HUES48 (cell line): ENCODE measurements at regions not wholly inside any gene's neighbourhood (a gene's known extent, or its start where the extent isn't known, plus 50 kb on each side); places are given as distances from the start of the nearest gene placed in this dataset.
"Not testable (repeated sequence)": the region's sequence is repeated elsewhere in the genome, so short reads cannot be mapped to it uniquely, and the experiment has no call there.

Experiments used
- H3K27ac ChIP-seq: one replicate; pipeline ENCODE4 v1.7.0; 2013; ENCODE audit warnings: low read depth, low read length, inconsistent platforms
- H3K27me3 ChIP-seq: 2 replicates; pipeline ENCODE4 v1.6.1; 2013; ENCODE audit warnings: mild to moderate bottlenecking, low read length; ENCODE audit not compliant: control insufficient read depth, insufficient read depth
- H3K36me3 ChIP-seq: 2 replicates; pipeline ENCODE4 v1.6.1; 2013; ENCODE audit warnings: low read length; ENCODE audit not compliant: control insufficient read depth, insufficient read depth
- H3K4me1 ChIP-seq: 2 replicates; pipeline ENCODE4 v1.6.1; 2013; ENCODE audit warnings: mild to moderate bottlenecking, low read length; ENCODE audit not compliant: control insufficient read depth, insufficient read depth
- H3K4me3 ChIP-seq: 2 replicates; pipeline ENCODE4 v1.5.1; 2013; ENCODE audit warnings: mild to moderate bottlenecking, low read depth, low read length
- H3K9ac ChIP-seq: 2 replicates; pipeline ENCODE4 v1.6.1; 2013; ENCODE audit warnings: mild to moderate bottlenecking, low read depth, low read length, moderate library complexity
- H3K9me3 ChIP-seq: 2 replicates; pipeline ENCODE4 v1.6.1; 2013; ENCODE audit warnings: low read length; ENCODE audit not compliant: control insufficient read depth, insufficient read depth

DNA sequence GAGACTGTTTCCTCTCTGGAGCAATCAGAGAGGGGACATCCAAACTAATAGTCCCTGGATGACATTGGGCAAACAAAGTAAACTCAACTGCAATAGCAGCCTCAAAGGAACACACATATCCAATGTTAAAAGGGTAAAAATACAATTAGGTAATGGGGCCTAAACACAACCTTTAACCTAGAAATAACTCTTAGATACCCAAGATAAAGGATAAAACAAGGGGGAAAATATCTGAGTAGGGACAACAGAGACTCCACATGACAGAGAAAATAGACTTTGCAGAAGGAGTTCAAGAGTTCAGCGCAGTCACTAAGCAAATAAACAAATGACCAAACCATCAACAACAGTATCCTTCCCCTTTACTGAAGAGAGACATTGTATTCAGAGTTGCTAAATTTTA is 149.3 kb downstream of the FBXO4 start:
- Histone ChIP-seq H3K36me3 (no peaks in the 10 kb centered on the region), H3K4me1 (no peaks in the 10 kb centered on the region), H3K9ac (no peak overlapping the region), H3K27me3 (no peaks in the 10 kb centered on the region), H3K27ac (no peak overlapping the region), H3K9me3 (peaks cover 3% of the 10 kb centered on the region; the same call in 1 of the 2 replicates), H3K4me3 (no peak overlapping the region)

DNA sequence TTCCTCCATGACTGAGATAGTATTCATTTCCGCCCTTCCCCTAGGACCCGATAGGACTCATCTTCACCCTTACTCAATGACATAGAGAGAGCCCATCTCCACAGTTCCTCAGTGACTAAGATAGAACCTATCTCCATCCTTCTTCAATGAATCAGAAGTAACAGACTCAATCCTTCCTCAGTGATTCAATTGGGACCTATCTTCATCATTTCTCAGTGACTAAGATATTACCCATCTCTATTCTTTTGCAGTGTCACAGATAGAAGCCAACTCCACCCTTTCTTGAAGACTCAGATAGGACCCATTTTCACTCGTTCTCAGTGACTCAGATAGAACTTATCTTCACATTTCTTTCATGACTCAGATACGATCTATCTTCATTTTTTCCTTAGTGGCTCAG is 164.6 kb downstream of the FBXO4 start:
- Histone ChIP-seq H3K27ac (no peak overlapping the region), H3K4me1 (no peaks in the 10 kb centered on the region), H3K9ac (no peak overlapping the region), H3K4me3 (no peak overlapping the region), H3K9me3 (0 out of 2 replicates have a peak, but pooled peaks cover 3% of the 10 kb centered on the region), H3K27me3 (no peaks in the 10 kb centered on the region), H3K36me3 (no peaks in the 10 kb centered on the region)

DNA sequence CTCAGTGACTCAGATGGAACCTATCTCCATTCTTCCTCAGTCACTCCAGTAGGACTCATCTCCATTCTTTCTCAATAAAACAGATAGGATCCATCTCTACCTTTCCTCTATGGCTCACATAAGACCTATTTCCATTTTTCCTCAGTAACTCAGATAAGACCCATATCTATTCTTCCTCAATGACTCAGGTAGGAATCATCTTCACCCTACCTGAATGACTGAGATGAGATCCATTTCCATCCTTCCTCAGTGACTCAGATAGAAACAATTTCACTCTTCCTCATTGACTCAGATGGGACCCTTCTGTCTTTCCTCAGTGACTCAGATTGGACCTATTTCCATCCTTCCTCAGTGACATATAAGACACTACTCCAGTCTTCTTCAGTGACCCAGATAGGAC is 165.1 kb downstream of the FBXO4 start:
- H3K36me3 ChIP-seq: no peaks in the 10 kb centered on the region
- no peak overlapping the region for H3K9ac ChIP-seq
- H3K4me3 ChIP-seq: no peak overlapping the region
- 0 out of 2 replicates have a peak, but pooled peaks cover 3% of the 10 kb centered on the region for H3K9me3 ChIP-seq
- no peaks in the 10 kb centered on the region for H3K27me3 ChIP-seq
- no peaks in the 10 kb centered on the region for H3K4me1 ChIP-seq
- no peak overlapping the region for H3K27ac ChIP-seq

DNA sequence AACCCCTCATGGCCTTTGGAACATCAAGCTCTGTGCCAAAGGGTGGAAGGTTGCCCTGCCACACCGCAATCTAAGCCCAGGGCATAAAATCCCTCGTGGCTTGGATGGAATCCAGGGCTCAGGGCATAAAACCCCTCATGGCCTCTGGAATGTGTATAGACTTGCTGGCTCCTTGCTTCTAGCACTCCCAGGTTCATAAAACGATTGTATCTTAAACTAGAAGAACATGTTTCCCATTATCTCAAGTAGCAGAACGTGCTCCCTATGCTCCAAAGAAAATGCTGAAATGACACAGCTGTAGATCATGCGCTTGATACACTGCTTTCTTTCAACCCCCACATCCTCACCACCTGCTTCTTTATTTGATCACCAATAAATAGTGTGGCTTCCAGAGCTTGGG is 174.8 kb downstream of the FBXO4 start:
- H3K9ac ChIP-seq, H3K4me3 ChIP-seq: not testable (repeated sequence)

DNA sequence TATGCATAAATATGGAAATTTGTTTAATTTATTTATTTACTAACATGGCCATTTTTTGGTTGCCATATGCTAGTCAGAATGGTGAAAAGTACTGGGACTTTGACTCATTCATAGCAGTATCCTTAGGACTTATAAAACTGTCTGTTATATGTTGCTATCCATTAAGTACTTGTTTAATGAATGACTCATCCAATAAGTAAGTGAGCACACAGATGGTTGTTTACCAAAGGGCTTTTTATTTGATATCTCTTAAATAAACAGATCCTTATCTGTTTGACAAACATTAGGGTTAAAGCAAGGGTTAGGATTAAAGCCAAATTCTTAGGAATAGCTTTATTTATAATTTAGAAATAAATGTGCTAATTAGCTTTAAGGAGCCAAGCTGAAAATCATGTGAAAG is 183.4 kb downstream of the FBXO4 start:
- H3K9ac ChIP-seq: no peak overlapping the region
- no peak overlapping the region for H3K27ac ChIP-seq
- no peaks in the 10 kb centered on the region for H3K27me3 ChIP-seq
- H3K36me3 ChIP-seq: no peaks in the 10 kb centered on the region
- H3K4me1 ChIP-seq: no peaks in the 10 kb centered on the region
- peaks cover 44% of the 10 kb centered on the region for H3K9me3 ChIP-seq
- H3K4me3 ChIP-seq: no peak overlapping the region

More for the DNA sequence above, 174.8 kb downstream of the FBXO4 start:
- H3K36me3 ChIP-seq, H3K4me1 ChIP-seq, H3K27ac ChIP-seq, H3K27me3 ChIP-seq: not testable (repeated sequence)
- H3K9me3 ChIP-seq: peaks cover 23% of the 10 kb centered on the region

DNA sequence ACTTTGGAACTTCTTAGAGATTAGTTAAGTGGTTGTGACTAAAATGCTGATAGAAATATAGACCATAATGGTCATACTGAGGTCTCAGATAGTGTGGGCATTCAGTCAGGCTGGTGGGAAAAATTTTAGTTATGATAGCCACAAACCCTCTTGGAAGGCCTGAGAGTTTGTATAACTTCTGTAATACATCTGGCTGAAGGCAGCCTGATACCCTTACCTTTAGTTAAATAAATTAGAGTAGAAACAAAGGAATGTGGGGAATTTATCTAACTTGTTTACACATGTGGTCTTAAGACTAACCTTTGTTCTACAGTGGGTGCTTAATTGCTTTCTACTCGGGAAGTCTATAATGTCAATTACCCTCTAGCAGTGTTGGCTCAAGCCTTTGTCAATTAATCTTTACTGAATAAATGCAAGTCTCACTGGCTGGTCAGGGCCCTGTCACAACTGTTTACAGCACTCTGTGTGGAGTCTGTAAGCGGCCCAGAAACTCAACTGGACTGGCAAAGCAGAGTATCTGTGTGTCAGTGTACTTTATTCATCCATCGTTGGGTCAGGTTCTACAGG is 184.0 kb downstream of the FBXO4 start:
- Histone ChIP-seq H3K9me3 (peaks cover 44% of the 10 kb centered on the region), H3K9ac (no peak overlapping the region), H3K4me3 (no peak overlapping the region), H3K27ac (no peak overlapping the region), H3K4me1 (no peaks in the 10 kb centered on the region), H3K36me3 (no peaks in the 10 kb centered on the region), H3K27me3 (no peaks in the 10 kb centered on the region)

DNA sequence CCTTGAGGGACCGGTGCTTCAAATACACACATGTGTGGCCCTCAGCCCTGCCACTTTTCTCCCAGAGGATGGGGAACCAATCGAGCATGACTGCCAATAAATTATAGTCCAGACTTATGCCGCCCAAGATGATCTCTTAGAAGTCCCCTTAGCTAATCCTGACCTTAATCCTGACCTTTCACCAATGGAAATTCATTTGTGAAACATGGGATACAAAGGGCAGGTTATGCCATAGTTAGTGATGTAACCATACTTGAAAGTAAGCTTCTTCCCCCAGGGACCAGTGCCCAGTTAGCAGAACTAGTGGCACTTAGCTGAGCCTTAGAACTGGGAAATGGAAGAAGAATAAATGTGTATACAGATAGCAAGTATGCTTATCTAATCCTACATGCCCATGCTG is 190.6 kb downstream of the FBXO4 start:
- not testable (repeated sequence) for H3K27ac ChIP-seq, H3K36me3 ChIP-seq, H3K27me3 ChIP-seq, H3K9me3 ChIP-seq, H3K9ac ChIP-seq, H3K4me1 ChIP-seq, H3K4me3 ChIP-seq

DNA sequence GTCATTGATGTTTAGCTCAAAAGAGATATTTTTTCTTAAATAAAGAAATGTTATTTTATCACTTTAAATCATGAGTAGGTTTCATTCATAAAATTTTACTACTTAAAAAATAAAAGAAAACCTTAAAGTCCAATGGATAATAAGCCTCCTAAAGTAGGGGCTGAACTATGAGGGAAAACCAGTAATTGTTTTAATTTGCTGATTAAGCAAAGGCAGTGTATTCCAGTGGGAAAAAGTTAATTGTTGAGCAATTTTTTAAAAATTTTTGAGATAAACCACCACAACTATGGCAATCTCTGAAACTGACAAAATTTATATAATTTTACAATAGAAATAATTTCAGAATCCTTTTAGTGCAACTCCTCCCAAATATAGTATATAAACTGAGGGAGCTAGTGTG is 195.0 kb downstream of the FBXO4 start:
- Histone ChIP-seq H3K4me1 (no peaks in the 10 kb centered on the region), H3K27ac (no peak overlapping the region), H3K9me3 (no peaks in the 10 kb centered on the region), H3K27me3 (no peaks in the 10 kb centered on the region), H3K4me3 (no peak overlapping the region), H3K36me3 (no peaks in the 10 kb centered on the region), H3K9ac (no peak overlapping the region)

DNA sequence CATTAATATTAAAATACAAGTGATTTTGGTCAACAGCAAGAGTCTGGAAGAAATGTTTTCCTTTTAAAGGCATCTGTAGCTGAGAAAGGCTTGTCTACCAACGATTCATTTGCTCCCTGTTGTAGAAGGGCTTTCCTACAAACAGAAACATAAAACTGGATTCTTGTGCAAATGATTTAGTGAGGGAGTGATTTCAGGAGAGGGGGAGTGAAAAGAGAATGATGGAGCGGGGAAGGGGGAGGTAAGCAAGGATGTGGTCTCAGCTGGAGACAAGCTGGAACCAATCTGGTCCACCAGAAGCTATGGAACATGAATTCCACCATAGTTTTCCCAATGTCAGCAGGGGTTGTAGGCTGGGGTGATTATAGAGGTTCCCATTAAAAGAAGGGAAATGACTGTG is 196.3 kb downstream of the FBXO4 start:
- H3K36me3 ChIP-seq: no peaks in the 10 kb centered on the region
- H3K4me3 ChIP-seq: no peak overlapping the region
- no peaks in the 10 kb centered on the region for H3K4me1 ChIP-seq
- H3K27me3 ChIP-seq: no peaks in the 10 kb centered on the region
- H3K9me3 ChIP-seq: no peaks in the 10 kb centered on the region
- no peak overlapping the region for H3K27ac ChIP-seq
- no peak overlapping the region for H3K9ac ChIP-seq

DNA sequence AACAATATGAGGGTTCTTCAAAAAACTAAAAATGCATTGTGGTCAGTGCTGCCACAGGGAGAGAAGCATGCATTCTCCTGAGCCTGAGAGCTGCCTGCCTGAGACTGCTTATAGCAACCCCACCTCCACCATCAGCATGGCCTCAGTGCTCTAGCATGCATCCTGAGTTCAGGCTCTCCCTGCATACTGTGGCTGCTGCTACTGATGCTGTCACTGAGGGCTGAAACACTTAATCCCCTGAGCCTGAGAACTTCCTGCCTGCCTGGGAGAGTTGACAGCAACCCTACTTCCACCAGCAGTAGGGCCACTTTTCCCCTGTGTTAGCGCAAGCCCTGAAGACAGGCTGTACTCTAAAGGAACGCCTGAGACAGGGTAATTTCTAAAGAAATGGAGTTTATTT is 206.0 kb downstream of the FBXO4 start:
- Histone ChIP-seq H3K4me1 (no peaks in the 10 kb centered on the region), H3K36me3 (no peaks in the 10 kb centered on the region)

DNA sequence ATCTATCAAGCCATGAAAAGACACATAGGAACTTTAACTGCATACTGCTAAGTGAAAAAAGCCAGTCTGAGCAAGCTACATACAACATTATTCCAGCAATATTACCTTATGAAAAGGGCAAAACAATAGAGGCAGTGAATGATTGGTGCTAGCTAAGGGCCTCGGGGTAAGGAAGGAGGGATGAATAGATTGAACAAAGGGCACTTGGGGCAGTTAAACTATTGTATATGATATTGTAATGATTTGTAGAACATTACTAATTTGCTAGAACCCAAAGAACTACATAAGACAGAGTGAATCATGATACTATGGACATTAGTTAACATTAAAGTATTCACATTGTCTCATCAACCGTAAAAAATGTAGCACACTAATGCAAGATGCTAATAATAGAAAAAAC is 218.3 kb downstream of the FBXO4 start:
- Histone ChIP-seq H3K9me3 (peaks cover 7% of the 10 kb centered on the region), H3K27me3 (no peaks in the 10 kb centered on the region), H3K27ac (no peak overlapping the region), H3K9ac (no peak overlapping the region), H3K4me1 (no peaks in the 10 kb centered on the region), H3K36me3 (no peaks in the 10 kb centered on the region), H3K4me3 (no peak overlapping the region)

More for the DNA sequence above, 206.0 kb downstream of the FBXO4 start:
- H3K4me3 ChIP-seq: no peak overlapping the region
- H3K27me3 ChIP-seq: no peaks in the 10 kb centered on the region
- H3K9me3 ChIP-seq: no peaks in the 10 kb centered on the region
- no peak overlapping the region for H3K27ac ChIP-seq
- H3K9ac ChIP-seq: no peak overlapping the region

DNA sequence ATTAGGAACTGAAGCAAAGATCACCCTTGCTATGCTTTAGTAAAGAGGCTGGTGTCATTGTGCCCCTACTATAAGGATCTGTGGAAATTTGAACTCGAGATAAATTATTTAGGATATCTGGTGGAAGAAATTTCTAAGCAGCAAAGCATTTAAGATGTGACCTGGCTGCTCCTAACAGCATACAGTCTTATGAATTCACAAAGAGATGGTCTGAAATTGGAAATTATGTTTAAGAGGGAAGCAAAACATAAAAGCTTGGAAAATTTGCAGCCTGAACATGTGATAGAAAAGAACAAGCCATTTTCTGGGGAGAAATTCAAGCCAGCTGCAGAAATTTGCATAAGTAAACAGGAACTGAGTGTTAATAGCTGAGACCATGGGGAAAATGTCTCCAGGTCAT is 223.7 kb downstream of the FBXO4 start:
- H3K27ac ChIP-seq: no peak overlapping the region
- H3K4me1 ChIP-seq: no peaks in the 10 kb centered on the region
- H3K4me3 ChIP-seq: no peak overlapping the region
- no peaks in the 10 kb centered on the region for H3K36me3 ChIP-seq
- H3K27me3 ChIP-seq: no peaks in the 10 kb centered on the region
- H3K9ac ChIP-seq: no peak overlapping the region
- H3K9me3 ChIP-seq: peaks cover 37% of the 10 kb centered on the region
